KMS-11 (cell line): ENCODE measurements at regions not wholly inside any gene's neighbourhood (a gene's known extent, or its start where the extent isn't known, plus 50 kb on each side); places are given as distances from the start of the nearest gene placed in this dataset.

ENCODE experiments used
- H2AFZ ChIP-seq: fragments of 200-600 bp; sonication (generic); 2 replicates; pipeline ENCODE4 v1.6.1; 2016; ENCODE audit warnings: antibody characterized with exemption, mixed run types, low read depth
- H3K27ac ChIP-seq: fragments of 200-600 bp; sonication (generic); 2 replicates; pipeline ENCODE4 v1.6.1; 2016; ENCODE audit warnings: mild to moderate bottlenecking, mixed run types
- H3K27me3 ChIP-seq: fragments of 200-600 bp; sonication (generic); 2 replicates; pipeline ENCODE4 v1.6.1; 2017; ENCODE audit warnings: mild to moderate bottlenecking, low read depth, mixed run types, moderate library complexity; ENCODE audit not compliant: insufficient read depth
- H3K36me3 ChIP-seq: fragments of 200-600 bp; sonication (generic); 2 replicates; pipeline ENCODE4 v1.6.1; 2017; ENCODE audit warnings: mild to moderate bottlenecking, mixed run types; ENCODE audit not compliant: insufficient read depth
- H3K4me1 ChIP-seq: fragments of 200-600 bp; sonication (generic); 2 replicates; pipeline ENCODE4 v1.6.1; 2016; ENCODE audit warnings: mild to moderate bottlenecking, low read depth, mixed run types; ENCODE audit not compliant: poor library complexity, severe bottlenecking
- H3K4me2 ChIP-seq: fragments of 200-600 bp; sonication (generic); 2 replicates; pipeline ENCODE4 v1.7.0; 2016; ENCODE audit warnings: mild to moderate bottlenecking, mixed run types
- H3K4me3 ChIP-seq: fragments of 200-600 bp; sonication (generic); IDR thresholded peaks from 2 replicates; pipeline ENCODE4 v1.6.1; 2017; ENCODE audit warnings: low read depth, low read length, mixed read lengths; ENCODE audit not compliant: insufficient read depth
- H3K79me2 ChIP-seq: fragments of 200-600 bp; sonication (generic); 2 replicates; pipeline ENCODE4 v1.6.1; 2016; ENCODE audit warnings: low read depth, mixed run types; ENCODE audit not compliant: insufficient read depth
- H3K9ac ChIP-seq: fragments of 200-600 bp; sonication (generic); 2 replicates; pipeline ENCODE4 v1.6.1; 2016; ENCODE audit warnings: mild to moderate bottlenecking, mixed run types
- H4K20me1 ChIP-seq: fragments of 200-600 bp; sonication (generic); 2 replicates; pipeline ENCODE4 v1.6.1; 2016; ENCODE audit warnings: mild to moderate bottlenecking, mixed run types; ENCODE audit not compliant: insufficient read depth
- CTCF ChIP-seq: fragments of 200-600 bp; sonication (generic); conservative IDR thresholded peaks from 2 replicates; pipeline ENCODE4 v1.6.1; 2017; ENCODE audit warnings: low read depth, mild to moderate bottlenecking, antibody characterized with exemption, low read length, moderate library complexity, mixed read lengths

GRCh38 chr1:187091666-187092065 lies 262.9 kb downstream of the PLA2G4A start:
- TF ChIP-seq CTCF = no peak
- Histone ChIP-seq H3K4me1 (peaks cover 26% of the 10 kb centered on the region), H3K27ac (no peak overlapping the region), H3K27me3 (no peaks in the 10 kb centered on the region), H3K4me2 (no peak overlapping the region), H3K9ac (no peak overlapping the region), H3K4me3 (no peak overlapping the region), H3K79me2 (peaks cover 20% of the 10 kb centered on the region; the same call in 1 of the 2 replicates), H3K36me3 (no peaks in the 10 kb centered on the region), H2AFZ (no peak overlapping the region), H4K20me1 (no peaks in the 10 kb centered on the region; the same call in 1 of the 2 replicates)

- H3K36me3 ChIP-seq = no peaks in the 10 kb centered on the region
- no peak overlapping the region for H3K4me2 ChIP-seq
- no peak for TF ChIP-seq CTCF
- H3K27me3 ChIP-seq = no peaks in the 10 kb centered on the region
- no peak overlapping the region for H3K9ac ChIP-seq
- no peak overlapping the region for H2AFZ ChIP-seq
- H3K4me1 ChIP-seq = peaks cover 26% of the 10 kb centered on the region
- H4K20me1 ChIP-seq = no peaks in the 10 kb centered on the region; the same call in 1 of the 2 replicates
- H3K79me2 ChIP-seq = peaks cover 20% of the 10 kb centered on the region; the same call in 1 of the 2 replicates
- no peak overlapping the region for H3K4me3 ChIP-seq
- no peak overlapping the region for H3K27ac ChIP-seq
Observed at GRCh38 chr1:187092104-187092503, 263.4 kb downstream of the PLA2G4A start.

- Histone ChIP-seq H3K4me2 (no peak overlapping the region), H3K9ac (no peak overlapping the region), H3K36me3 (no peaks in the 10 kb centered on the region), H3K79me2 (peaks cover 15% of the 10 kb centered on the region; the same call in 1 of the 2 replicates), H4K20me1 (no peaks in the 10 kb centered on the region), H3K4me1 (peaks cover 26% of the 10 kb centered on the region), H3K27ac (no peak overlapping the region), H2AFZ (no peak overlapping the region), H3K4me3 (no peak overlapping the region), H3K27me3 (no peaks in the 10 kb centered on the region)
- TF ChIP-seq CTCF = no peak
Observed at GRCh38 chr1:187096689-187097088, 267.9 kb downstream of the PLA2G4A start.

- H2AFZ ChIP-seq = no peak overlapping the region
- peak overlapping the region; percentile 3; the same call in 1 of the 2 replicates for H3K27ac ChIP-seq
- peak overlapping the region; percentile 23; the same call in 1 of the 2 replicates for H3K4me2 ChIP-seq
- no peak for TF ChIP-seq CTCF
- H3K4me3 ChIP-seq = no peak overlapping the region
- no peaks in the 10 kb centered on the region for H3K27me3 ChIP-seq
- peaks cover 5% of the 10 kb centered on the region; the same call in 1 of the 2 replicates for H3K79me2 ChIP-seq
- H3K4me1 ChIP-seq = peaks cover 28% of the 10 kb centered on the region
- H4K20me1 ChIP-seq = no peaks in the 10 kb centered on the region
- no peak overlapping the region for H3K9ac ChIP-seq
- H3K36me3 ChIP-seq = no peaks in the 10 kb centered on the region
Observed at GRCh38 chr1:187110351-187110750, 281.6 kb downstream of the PLA2G4A start.
